PC-3 (cell line): ENCODE measurements at regions not wholly inside any gene's neighbourhood (a gene's known extent, or its start where the extent isn't known, plus 50 kb on each side); places are given as distances from the start of the nearest gene placed in this dataset.
"Not testable (repeated sequence)": the region's sequence is repeated elsewhere in the genome, so short reads cannot be mapped to it uniquely, and the experiment has no call there.

Source experiments
- ATAC-seq: fragments of 200-7000 bp; cut with Tn5 transposase; 2 replicates; pipeline ENCODE4 v1.9.1; 2020; ENCODE audit warnings: mild to moderate bottlenecking, moderate library complexity
- BruUV-seq: library from RNA; stranded (reverse); fragments of 400-500 nt; replicated peaks from 2 replicates; lab custom pipeline; 2021; lab: Mats Ljungman, UMichigan
- CTCF ChIA-PET: fragments of 300-600 bp; sonication (Branson Sonifier 250); formaldehyde crosslinking; loops from one replicate; lab custom pipeline; 2022; ENCODE audit warnings: antibody characterized with exemption; lab: Charles Lee
- POLR2A ChIA-PET: fragments of 300-600 bp; sonication (Branson Sonifier 250); formaldehyde crosslinking; loops from one replicate; lab custom pipeline; 2022; ENCODE audit warnings: antibody characterized with exemption; ENCODE audit not compliant: unreplicated experiment; lab: Charles Lee
- DNase-seq: peaks from one replicate; pipeline ENCODE4 v3.0.0-alpha.2; 2015
- H2AFZ ChIP-seq: fragments of 300-600 bp; sonication (generic); 2 replicates; pipeline ENCODE4 v1.6.0; 2016; ENCODE audit warnings: antibody characterized with exemption, low read length
- H3F3A ChIP-seq: fragments of 300-600 bp; sonication (generic); one replicate; pipeline ENCODE4 v1.6.0; 2017; ENCODE audit warnings: antibody characterized with exemption, low read length, control low read depth, mild to moderate bottlenecking; ENCODE audit not compliant: unreplicated experiment
- H3K27ac ChIP-seq: fragments of 300-600 bp; sonication (generic); 2 replicates; pipeline ENCODE4 v1.5.1; 2016; ENCODE audit warnings: mild to moderate bottlenecking, low read length
- H3K27me3 ChIP-seq: fragments of 300-600 bp; sonication (generic); 2 replicates; pipeline ENCODE4 v1.6.1; 2016; ENCODE audit warnings: low read length, mixed read lengths
- H3K36me3 ChIP-seq: fragments of 300-600 bp; sonication (generic); 2 replicates; pipeline ENCODE4 v1.6.1; 2016; ENCODE audit warnings: low read depth, mixed run types, low read length, mixed read lengths
- H3K4me1 ChIP-seq: fragments of 300-600 bp; sonication (generic); 2 replicates; pipeline ENCODE4 v1.5.1; 2016; ENCODE audit warnings: low read length; ENCODE audit not compliant: insufficient read depth
- H3K4me2 ChIP-seq: fragments of 300-600 bp; sonication (generic); 2 replicates; pipeline ENCODE4 v1.6.0; 2016; ENCODE audit warnings: low read length
- H3K4me3 ChIP-seq: fragments of 300-600 bp; sonication (generic); 2 replicates; pipeline ENCODE4 v1.5.1; 2016; ENCODE audit warnings: mild to moderate bottlenecking, low read length, mixed read lengths
- H3K79me2 ChIP-seq: fragments of 300-600 bp; sonication (generic); 2 replicates; pipeline ENCODE4 v1.6.1; 2017; ENCODE audit warnings: low read length, mixed read lengths
- H3K9ac ChIP-seq: fragments of 300-600 bp; sonication (generic); 2 replicates; pipeline ENCODE4 v1.6.0; 2016; ENCODE audit warnings: mild to moderate bottlenecking, low read length
- H3K9me2 ChIP-seq: fragments of 300-600 bp; sonication (generic); replicated peaks from 2 replicates; pipeline ENCODE4 v1.6.1; 2016; ENCODE audit warnings: mixed run types, low read length, mixed read lengths
- H3K9me3 ChIP-seq: fragments of 300-600 bp; sonication (generic); 2 replicates; pipeline ENCODE4 v1.6.1; 2016; ENCODE audit warnings: low read length, mixed read lengths
- H4K20me1 ChIP-seq: fragments of 300-600 bp; sonication (generic); 2 replicates; pipeline ENCODE4 v1.6.1; 2016; ENCODE audit warnings: low read length, mixed read lengths
- EZH2 ChIP-seq: fragments of 300-600 bp; sonication (generic); IDR thresholded peaks from one replicate; pipeline ENCODE4 v1.6.1; 2017; ENCODE audit warnings: antibody characterized with exemption, mild to moderate bottlenecking, low read length; ENCODE audit not compliant: unreplicated experiment
- EZH2phosphoT487 ChIP-seq: fragments of 300-600 bp; sonication (generic); IDR thresholded peaks from 2 replicates; pipeline ENCODE4 v1.6.1; 2018; ENCODE audit warnings: mild to moderate bottlenecking, antibody characterized with exemption, low read length, borderline replicate concordance
- intact Hi-C: fragments of 100-400 bp; cut with micrococcal nuclease; formaldehyde crosslinking; loops from 2 replicates; pipeline ENCODE4 v1.9.0; 2023
- TF ChIP-seq, protein P1 (sequence below): fragments of 300-600 bp; sonication (generic); conservative IDR thresholded peaks from 2 replicates; pipeline ENCODE4 v1.5.1; 2017; ENCODE audit warnings: antibody characterized with exemption, low read depth, mild to moderate bottlenecking, low read length

DNA sequence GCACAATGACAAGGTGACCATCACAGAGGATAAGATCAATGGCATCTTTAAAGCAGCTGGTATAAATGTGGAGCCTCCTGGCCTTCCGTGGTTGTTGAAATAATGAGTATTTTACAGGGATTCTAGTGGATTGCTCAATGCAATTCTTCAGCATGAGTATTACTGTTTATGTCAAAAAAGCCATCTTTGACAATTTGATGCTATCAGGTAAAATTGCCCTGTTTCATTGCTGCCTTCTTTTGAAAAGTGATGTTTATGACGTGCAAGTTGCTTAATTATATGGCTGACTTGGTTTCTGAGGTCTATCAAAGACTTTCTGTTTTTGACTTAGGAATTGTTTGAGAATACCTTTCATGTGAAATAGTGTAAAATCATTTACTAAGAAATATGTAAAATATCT, 237.2 kb downstream of the PARP8 start:
- no peaks in the 10 kb centered on the region for H3K79me2 ChIP-seq
- no peak overlapping the region for H3K9ac ChIP-seq
- H3K9me2 ChIP-seq = no peaks in the 10 kb centered on the region
- ChIA-PET CTCF (no interaction called here), POLR2A (no interaction called here)
- no peak overlapping the region for H3K27ac ChIP-seq
- no peak for ATAC-seq
- no peak overlapping the region for H3K4me2 ChIP-seq
- intact Hi-C loops = no loop called here
- no peaks in the 10 kb centered on the region for H3F3A ChIP-seq
- TF ChIP-seq EZH2 (no peak), EZH2phosphoT487 (no peak)
- TF ChIP-seq, protein P1, sequence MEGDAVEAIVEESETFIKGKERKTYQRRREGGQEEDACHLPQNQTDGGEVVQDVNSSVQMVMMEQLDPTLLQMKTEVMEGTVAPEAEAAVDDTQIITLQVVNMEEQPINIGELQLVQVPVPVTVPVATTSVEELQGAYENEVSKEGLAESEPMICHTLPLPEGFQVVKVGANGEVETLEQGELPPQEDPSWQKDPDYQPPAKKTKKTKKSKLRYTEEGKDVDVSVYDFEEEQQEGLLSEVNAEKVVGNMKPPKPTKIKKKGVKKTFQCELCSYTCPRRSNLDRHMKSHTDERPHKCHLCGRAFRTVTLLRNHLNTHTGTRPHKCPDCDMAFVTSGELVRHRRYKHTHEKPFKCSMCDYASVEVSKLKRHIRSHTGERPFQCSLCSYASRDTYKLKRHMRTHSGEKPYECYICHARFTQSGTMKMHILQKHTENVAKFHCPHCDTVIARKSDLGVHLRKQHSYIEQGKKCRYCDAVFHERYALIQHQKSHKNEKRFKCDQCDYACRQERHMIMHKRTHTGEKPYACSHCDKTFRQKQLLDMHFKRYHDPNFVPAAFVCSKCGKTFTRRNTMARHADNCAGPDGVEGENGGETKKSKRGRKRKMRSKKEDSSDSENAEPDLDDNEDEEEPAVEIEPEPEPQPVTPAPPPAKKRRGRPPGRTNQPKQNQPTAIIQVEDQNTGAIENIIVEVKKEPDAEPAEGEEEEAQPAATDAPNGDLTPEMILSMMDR = no peak
- no peaks in the 10 kb centered on the region for H3K36me3 ChIP-seq
- no peaks in the 10 kb centered on the region for H3K9me3 ChIP-seq
- H3K27me3 ChIP-seq = no peaks in the 10 kb centered on the region
- H4K20me1 ChIP-seq = no peaks in the 10 kb centered on the region
- H3K4me1 ChIP-seq = no peaks in the 10 kb centered on the region
- DNase-seq = no peak
- BruUV-seq = no TSS peak
- no peak overlapping the region for H3K4me3 ChIP-seq
- no peak overlapping the region for H2AFZ ChIP-seq

DNA sequence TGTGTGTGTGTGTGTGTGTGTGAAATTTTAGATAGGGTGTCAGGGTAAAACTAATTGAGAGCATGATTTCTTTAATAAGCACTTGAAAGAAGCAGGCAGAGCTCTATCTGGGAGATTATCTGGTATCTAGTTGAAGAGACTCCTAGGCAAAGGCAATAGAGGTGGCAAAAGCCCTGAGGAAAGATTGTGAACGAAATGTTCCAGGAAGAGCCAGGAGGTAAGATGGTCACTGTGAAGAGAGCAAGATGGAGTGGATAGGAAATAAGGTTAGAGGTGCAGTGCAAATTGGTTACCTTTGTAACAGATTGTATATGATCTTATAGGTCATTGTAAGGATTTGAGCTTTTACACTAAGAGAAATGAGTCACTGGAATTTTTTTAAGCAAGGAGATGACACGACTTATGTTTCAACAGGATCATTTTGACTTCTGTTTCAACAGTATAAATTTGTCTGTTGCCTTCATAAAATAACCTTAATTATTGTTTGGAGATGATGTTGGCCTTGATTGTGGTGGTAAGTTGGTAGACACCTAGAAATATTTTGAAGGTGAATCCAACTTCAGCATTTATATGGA, 239.6 kb downstream of the PARP8 start:
- TF ChIP-seq, protein P1 = no peak
- TF ChIP-seq EZH2 = no peak
- no peak for TF ChIP-seq EZH2phosphoT487
- no peak overlapping the region for H2AFZ ChIP-seq
- H3K4me1 ChIP-seq = no peaks in the 10 kb centered on the region
- no peak overlapping the region for H3K9ac ChIP-seq
- no peaks in the 10 kb centered on the region for H3K27me3 ChIP-seq
- ChIA-PET POLR2A (no interaction called here), CTCF (no interaction called here)
- no peaks in the 10 kb centered on the region for H3K36me3 ChIP-seq
- H3K79me2 ChIP-seq = no peaks in the 10 kb centered on the region
- H3F3A ChIP-seq = no peaks in the 10 kb centered on the region
- no peaks in the 10 kb centered on the region for H3K9me2 ChIP-seq
- no peaks in the 10 kb centered on the region for H4K20me1 ChIP-seq
- no peaks in the 10 kb centered on the region for H3K9me3 ChIP-seq
- intact Hi-C loops = no loop called here
- no peak for DNase-seq
- no peak overlapping the region for H3K27ac ChIP-seq
- no peak overlapping the region for H3K4me3 ChIP-seq
- no TSS peak for BruUV-seq
- H3K4me2 ChIP-seq = no peak overlapping the region
- ATAC-seq = no peak

DNA sequence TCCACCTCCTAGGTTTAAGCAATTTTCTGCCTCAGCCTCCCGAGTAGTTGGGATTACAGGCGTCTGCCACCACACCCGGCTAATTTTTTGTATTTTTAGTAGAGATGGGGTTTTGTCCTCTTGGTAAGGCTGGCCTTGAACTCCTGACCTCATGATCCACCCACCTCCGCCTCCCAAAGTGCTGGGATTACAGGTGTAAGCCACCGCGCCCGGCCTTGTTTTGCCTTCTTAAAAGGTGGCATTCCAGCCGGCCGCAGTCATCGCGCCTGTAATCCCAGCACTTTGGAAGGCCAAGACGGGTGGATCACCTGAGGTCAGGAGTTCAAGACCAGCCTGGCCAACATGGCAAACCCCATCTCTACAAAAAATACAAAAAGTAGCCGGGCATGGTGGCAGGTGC, 253.7 kb downstream of the PARP8 start:
- H4K20me1 ChIP-seq, H3K79me2 ChIP-seq, H3K9me3 ChIP-seq, BruUV-seq, H3K4me3 ChIP-seq, H3K9me2 ChIP-seq, CTCF ChIA-PET, H3K36me3 ChIP-seq, intact Hi-C loops, DNase-seq, H3F3A ChIP-seq, POLR2A ChIA-PET, H3K4me1 ChIP-seq, H2AFZ ChIP-seq, H3K4me2 ChIP-seq, H3K27ac ChIP-seq, H3K9ac ChIP-seq, H3K27me3 ChIP-seq, ATAC-seq: not testable (repeated sequence)
